Dermis microvascular lymphatic vessel endothelial cell (primary cell): ENCODE measurements at regions not wholly inside any gene's neighbourhood (a gene's known extent, or its start where the extent isn't known, plus 50 kb on each side); places are given as distances from the start of the nearest gene placed in this dataset.

Experiments used
- DNase-seq, 2 donors: peaks; one replicate each; pipeline versions ENCODE4 v3.0.0 to v3.0.0-alpha.2; 2010; ENCODE audit warnings: low read depth in 2 of 2

GRCh38 chr13:78426183-78426582 is 177.2 kb downstream of the POU4F1 start:
- DNase-seq, result no peak

GRCh38 chr13:78420814-78421213 is 182.5 kb downstream of the POU4F1 start:
- no peak for DNase-seq

DNA sequence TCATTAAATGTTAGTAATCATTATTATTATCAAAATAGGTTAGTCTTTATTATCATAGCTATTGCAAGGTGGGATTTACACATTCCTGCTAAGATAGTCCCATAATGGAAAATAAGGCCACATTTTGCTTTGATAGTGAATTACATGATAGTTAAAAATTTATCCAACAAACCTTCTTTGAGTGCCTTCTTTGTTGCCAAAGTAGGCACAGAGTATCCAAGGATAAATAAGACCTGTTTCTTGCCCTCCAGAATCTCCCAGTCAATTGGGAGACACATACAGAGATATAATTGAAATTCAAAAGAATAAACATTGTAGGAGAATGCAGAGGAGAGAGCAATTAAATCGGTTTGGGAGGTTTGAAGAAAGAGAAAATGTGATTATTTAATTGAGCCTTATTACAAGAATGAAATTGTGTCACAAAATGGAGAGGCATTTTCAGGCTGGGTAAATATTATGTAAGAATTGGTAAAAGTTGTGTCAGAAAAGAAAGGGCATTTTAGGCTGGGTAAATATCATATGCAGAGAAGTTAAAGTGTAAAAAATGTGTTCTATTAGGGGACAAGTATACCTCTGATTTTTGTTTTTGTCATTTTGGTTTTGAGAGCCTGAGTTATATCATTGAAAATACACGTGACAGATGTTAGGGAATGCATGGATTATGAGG is 189.3 kb downstream of the POU4F1 start:
- no peak for DNase-seq

GRCh38 chr13:78410847-78411246 is 192.5 kb downstream of the POU4F1 start:
- DNase-seq, result no peak

DNA sequence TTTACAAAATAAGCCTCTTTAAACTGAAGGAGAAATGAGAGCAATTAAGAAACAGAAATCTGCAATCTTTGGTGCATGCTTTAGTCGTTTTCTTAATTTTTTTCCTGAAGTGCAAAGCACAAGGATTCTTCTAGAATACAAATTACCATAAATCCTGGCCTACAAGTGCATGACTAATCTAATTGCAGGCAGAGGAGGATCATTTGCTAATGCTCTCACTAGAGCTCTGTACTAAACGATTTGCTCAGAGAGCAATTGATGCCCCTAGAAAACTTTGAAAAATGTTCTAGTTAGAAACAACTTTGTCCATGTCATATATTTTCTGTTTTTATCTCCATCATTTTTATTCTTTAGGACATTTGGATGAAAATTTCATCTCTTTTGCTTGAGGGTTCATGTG is 193.2 kb downstream of the POU4F1 start:
- no peak for DNase-seq

DNA sequence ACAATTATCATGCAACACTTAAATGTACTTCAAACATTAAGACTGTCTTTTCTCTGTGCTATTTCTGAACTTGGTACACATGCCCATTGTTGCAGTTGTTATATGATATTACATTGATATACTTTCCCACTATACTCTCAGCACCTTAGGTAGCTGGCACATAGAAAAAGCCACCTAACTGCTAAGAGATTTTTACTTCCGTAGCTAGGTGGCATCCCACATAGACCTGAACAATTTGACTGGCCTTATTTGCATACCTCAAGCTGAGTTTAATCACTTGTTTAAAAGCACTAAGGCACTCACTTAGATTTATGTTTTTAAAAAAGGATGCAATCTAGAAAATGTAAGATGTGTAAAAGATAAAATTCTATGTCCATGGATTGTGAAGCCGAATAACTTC is 194.2 kb downstream of the POU4F1 start:
- DNase-seq, result no peak

DNA sequence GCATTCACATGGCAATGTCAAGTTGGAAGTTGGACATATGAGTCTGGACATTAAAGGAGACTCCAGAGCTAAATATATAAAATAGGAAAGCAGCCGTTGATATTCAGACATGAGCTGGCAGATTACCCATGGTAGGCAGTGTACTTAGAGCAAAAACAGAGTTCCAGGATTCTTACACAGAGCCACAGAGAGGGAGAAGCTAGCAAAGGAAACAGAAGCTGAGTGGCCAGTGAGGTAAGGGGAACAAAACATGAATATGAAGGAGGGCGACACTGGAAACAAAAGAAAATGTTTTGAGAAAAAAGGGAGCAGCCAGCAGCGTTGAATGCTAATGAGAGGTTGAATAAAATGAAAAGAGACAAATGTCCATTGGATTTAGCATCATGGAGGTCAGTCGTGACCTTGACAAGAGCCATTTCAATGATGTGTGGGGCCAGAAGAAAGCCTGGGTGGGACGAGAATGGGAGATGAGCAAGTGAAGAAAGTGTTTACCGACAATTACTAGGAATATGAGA is 198.4 kb downstream of the POU4F1 start:
- no peak for DNase-seq

DNA sequence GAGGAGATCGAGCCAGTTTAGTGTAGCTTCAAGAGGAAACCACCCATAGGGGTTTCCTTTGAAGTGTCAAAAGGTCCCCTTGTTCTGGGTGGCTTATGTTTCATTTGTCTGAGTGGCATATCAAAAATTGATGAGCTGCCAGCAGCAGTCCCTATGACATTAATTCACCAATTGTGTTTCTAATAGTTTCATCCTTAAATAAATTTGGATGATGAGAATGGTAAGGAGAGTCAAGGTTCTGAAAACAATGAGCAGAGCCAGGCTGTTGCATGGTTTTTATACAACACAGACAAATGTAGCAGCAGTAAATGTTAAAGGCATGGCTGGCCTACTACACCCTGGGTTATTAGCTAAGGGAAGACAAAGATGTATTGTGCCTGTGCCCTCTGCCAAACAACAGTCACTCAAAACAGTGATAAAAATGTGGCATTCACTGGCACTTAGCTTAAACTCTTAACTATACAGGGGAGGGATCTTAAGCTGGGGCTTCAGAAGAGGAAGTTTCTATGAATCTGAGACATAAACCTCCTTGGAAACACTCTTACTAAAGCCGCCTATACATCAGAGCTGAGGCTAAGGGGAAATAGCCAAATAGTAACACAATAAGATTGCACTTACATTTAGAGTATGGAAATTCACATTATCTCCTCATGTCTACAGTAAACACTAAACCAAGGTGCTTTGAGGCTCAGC is 200.5 kb downstream of the POU4F1 start:
- DNase-seq, result no peak

DNA sequence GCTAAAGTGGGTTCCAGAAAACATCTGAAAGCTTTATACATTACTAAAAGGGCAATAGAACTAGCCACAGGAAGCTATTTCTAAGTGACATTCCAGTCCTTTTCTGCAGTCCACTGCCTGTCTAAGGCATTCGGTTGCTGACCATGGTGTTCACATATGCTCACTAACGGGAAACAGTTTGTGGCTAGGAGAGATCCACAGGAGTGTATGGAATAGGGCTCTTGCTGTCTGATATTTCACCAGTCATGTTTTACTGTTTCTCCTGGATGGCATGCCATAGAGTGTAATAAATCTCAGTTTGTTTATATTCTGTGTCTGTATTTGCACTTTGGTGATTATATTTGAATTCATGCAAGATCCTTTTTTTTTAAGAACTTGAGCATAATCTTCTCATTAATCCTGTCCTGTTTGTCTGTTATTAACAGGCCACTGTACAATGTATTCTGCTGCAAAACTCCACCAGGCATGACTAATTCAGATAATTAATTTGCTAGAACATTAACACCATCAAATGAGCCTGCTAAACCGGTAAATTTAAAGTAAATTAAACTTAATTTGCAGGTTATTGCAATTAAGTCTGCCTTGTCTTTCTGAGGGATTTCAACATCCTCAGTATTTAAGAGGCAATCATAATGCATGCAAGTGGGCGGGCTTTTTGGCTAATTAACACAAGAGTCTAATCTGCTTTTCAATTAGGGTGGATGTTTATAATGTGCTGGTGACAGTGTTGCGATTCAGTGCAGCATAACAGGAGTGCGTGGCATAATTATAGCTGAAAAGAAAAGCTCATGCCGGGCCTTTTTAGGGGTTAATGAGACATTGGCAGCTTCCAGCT is 201.3 kb downstream of the POU4F1 start:
- DNase-seq, result no peak

DNA sequence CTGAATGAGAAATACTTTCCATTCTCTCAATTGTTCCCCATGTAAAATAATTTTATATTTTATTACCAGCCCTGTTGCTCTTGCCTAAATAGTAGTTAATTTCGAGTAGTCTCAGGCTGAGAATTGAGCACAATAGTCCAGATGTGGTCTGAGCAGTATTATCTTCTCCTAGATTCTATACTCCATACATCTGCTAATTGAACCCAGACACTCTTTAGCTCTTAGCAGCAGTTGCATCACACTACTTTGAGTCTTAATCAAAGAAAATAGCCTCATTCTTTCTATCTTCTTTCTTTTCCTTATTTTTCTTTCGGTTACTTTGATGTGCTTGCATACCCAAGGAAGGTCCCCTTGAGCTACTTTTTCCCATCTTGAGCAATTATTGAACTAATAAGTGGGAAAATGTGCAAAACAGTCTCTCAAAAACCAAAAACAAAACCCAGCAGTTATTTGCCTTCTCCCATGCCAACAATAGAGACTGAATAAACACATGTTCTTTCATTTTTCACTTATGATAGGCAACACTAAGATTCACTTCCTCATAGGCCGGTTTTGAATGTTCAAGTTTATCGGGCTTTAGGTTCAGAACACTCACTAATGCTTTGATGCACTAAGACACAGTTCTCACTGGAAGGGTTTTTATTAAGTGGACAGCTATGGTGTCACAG is 204.5 kb downstream of the POU4F1 start:
- no peak for DNase-seq

GRCh38 chr13:78393286-78394142 is 209.8 kb downstream of the POU4F1 start:
- no peak for DNase-seq

- no peak for DNase-seq
These were observed 219.5 kb downstream of the POU4F1 start for GRCh38 chr13:78383899-78384298.

- no peak for DNase-seq
These were observed 220.3 kb downstream of the POU4F1 start for GRCh38 chr13:78383071-78383484.

DNA sequence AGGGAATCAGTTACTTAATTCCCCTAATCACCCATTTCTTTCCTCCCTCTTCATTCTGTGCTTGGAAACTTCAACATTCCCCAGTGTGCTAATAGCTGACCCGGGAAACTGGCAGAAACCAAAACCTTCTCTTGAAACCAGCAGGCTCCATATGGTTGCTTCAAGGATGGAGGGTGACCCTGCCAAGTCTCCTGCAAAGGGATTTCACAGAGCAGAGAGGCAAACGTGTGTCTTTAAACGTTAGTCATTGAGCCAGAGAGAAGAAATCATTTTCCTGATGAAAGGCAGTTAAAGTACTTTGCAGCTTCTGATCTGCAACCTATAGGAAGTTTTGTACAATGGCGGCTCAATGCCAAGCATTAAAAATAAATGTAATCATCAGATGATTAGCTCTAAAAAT is 220.9 kb downstream of the POU4F1 start:
- no peak for DNase-seq

DNA sequence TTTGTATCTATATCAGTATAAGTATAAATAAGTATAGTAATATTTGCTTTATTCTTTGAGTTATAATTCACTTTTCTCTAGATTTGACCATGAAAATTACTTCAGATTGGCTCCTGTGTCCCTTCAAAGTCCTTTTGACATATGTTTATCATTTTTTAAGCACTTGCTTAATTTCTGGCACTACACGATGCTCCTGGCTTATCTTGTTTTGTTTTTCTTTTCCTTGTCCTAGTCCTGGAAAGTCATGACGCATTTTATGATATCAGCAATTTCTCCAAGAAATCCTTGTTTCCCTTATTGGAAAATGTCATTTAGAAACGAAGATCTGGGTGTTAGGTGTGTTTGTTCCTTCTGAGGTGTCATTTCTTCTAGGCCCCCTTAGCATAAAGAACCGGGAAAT is 226.5 kb downstream of the POU4F1 start:
- DNase-seq, result no peak

GRCh38 chr13:78376033-78376432 is 227.3 kb downstream of the POU4F1 start:
- no peak for DNase-seq

- DNase-seq, result no peak
These were observed 230.8 kb downstream of the POU4F1 start for GRCh38 chr13:78372581-78372980.

DNA sequence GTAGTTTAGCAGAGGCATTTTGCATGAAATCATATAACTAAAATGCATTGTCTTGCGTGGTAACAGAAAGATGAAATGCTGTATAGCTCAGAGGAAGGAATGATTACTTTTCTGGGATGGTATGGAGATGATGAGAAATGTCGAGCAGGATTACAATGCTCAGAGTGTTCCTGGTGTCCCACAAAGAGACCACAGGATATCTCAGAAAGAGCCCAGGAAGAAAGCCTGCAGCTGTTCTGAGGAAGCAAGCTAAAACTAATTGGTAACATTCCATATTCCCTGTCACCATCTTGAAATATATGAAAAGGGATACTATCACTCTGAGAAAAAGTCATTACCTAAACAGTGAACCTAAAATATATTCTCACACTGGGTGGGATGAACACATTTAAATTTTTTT is 233.1 kb downstream of the POU4F1 start:
- DNase-seq, result no peak

- DNase-seq, result no peak
These were observed 238.6 kb downstream of the POU4F1 start for GRCh38 chr13:78364711-78365110.

DNA sequence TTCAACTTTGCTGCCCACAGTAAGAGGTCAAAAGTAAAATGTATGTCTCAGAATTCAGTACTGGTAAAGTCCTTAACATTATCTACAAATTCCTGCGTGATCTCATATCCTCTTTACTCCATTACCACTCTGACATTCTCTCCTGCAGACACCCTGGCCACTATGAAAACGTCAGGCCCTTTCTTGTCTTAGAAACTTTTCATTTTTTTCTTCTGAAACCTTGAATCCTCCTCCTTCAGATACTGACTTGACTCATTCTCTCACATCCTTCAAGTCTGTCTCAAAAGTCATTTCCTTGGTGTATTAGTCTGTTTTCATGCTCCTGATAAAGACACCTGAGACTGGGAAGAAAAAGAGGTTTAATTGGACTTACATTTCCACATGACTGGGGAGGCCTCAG is 262.3 kb downstream of the POU4F1 start:
- DNase-seq, result no peak

DNA sequence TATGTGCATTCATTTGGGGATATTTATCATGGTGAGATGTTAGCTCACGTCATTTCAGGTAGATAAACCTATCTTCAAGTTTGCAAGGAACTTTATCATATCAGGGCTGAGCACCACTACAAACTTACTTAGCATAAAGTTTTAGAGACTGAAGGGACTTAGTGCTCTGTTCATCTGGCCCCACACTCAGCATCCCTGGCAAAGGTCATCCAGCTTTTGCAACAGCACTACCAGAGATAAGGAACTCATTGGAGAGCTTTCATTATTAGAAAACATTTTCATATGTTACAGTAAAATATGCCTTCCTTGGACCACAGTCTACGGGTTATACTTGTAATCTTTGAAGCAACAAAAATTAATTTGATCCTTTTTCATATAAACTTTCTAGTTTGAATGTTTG is 263.4 kb downstream of the POU4F1 start:
- no peak for DNase-seq
